Immature natural killer cell (primary cell): ENCODE measurements at regions not wholly inside any gene's neighbourhood (a gene's known extent, or its start where the extent isn't known, plus 50 kb on each side); places are given as distances from the start of the nearest gene placed in this dataset.
A peak's percentile ranks its signal among the peaks of the same experiment; 100 is the strongest.

Source experiments
- DNase-seq, 3 donors: peaks; one replicate each; pipeline ENCODE4 v3.0.0; 2022; ENCODE audit warnings: mixed read lengths in 1 of 3
- H3K27ac Mint-ChIP-seq, 6 donors: one replicate each; pipeline ENCODE4 v1.8.0; 2020; ENCODE audit warnings: mixed read lengths in 6 of 6, mild to moderate bottlenecking in 5 of 6, inconsistent platforms in 4 of 6, moderate library complexity in 3 of 6
- H3K27me3 Mint-ChIP-seq, 3 donors: one replicate each; pipeline ENCODE4 v1.8.0; 2020 to 2021; ENCODE audit warnings: low read depth in 3 of 3, mild to moderate bottlenecking in 3 of 3, mixed read lengths in 3 of 3, moderate library complexity in 3 of 3, inconsistent platforms in 1 of 3
- H3K36me3 Mint-ChIP-seq, 3 donors: one replicate each; pipeline ENCODE4 v1.8.0; 2020; ENCODE audit warnings: mixed read lengths in 3 of 3, inconsistent platforms in 2 of 3, mild to moderate bottlenecking in 2 of 3
- H3K4me1 Mint-ChIP-seq, 2 donors: one replicate each; pipeline ENCODE4 v1.8.0; 2020; ENCODE audit warnings: inconsistent platforms in 2 of 2, mild to moderate bottlenecking in 2 of 2, mixed read lengths in 2 of 2, moderate library complexity in 1 of 2
- H3K4me3 Mint-ChIP-seq, 5 donors: one replicate each; pipeline ENCODE4 v1.8.0; 2020; ENCODE audit warnings: mild to moderate bottlenecking in 5 of 5, mixed read lengths in 5 of 5, inconsistent platforms in 3 of 5, moderate library complexity in 3 of 5
- H3K9me3 Mint-ChIP-seq, 6 donors: one replicate each; pipeline ENCODE4 v1.8.0; 2020; ENCODE audit warnings: mild to moderate bottlenecking in 6 of 6, mixed read lengths in 6 of 6, inconsistent platforms in 4 of 6, moderate library complexity in 3 of 6

DNA sequence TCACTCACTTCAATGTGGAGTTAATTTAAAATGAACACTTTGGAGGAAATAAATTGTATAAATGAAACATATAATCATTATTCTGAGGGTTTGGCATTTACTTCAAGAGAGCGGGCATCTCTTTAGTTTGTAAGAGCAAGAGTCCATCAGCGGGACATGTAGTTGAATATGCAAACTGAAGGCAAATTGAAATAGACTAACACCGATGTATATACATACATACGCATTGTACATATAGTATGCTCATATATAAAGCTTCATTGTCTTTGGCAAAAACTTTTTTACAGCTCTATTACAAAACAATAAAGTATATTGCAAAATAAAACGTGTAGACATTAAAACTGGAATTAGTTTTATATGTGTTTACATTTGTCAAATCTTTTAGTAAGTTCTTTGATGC is 328.9 kb downstream of the LTN1 start:
- Mint-ChIP-seq H3K4me3 (no peak overlapping the region), H3K9me3 (no peaks in the 10 kb centered on the region), H3K27me3 (no peaks in the 10 kb centered on the region), H3K36me3 (peaks cover 5 to 16% (median 13%) of the 10 kb centered on the region in 3 donors), H3K4me1 (peaks cover 6 to 10% of the 10 kb centered on the region in 2 donors), H3K27ac (peak overlapping the region in 1 of 6 donors; percentile 46)
- DNase-seq, result no peak

GRCh38 chr21:28663111-28663693 is 329.5 kb downstream of the LTN1 start:
- Mint-ChIP-seq H3K27ac (peak overlapping the region in 1 of 6 donors; percentile 46), H3K36me3 (peaks cover 0 to 16% (median 11%) of the 10 kb centered on the region in 3 donors), H3K27me3 (no peaks in the 10 kb centered on the region), H3K4me1 (peaks cover under 1 to 7% of the 10 kb centered on the region in 2 donors), H3K4me3 (no peak overlapping the region), H3K9me3 (no peaks in the 10 kb centered on the region)
- no peak for DNase-seq

GRCh38 chr21:28657566-28657965 is 335.1 kb downstream of the LTN1 start:
- no peak for DNase-seq
- no peak overlapping the region for H3K4me3 Mint-ChIP-seq

GRCh38 chr21:28655471-28655870 is 337.2 kb downstream of the LTN1 start:
- Mint-ChIP-seq H3K4me3 (no peak overlapping the region), H3K27ac (no peak overlapping the region), H3K36me3 (peaks cover 0 to 13% (median 10%) of the 10 kb centered on the region in 3 donors), H3K9me3 (no peaks in the 10 kb centered on the region), H3K27me3 (peaks cover 0 to 3% (median 2%) of the 10 kb centered on the region in 3 donors), H3K4me1 (peaks cover 29 to 42% of the 10 kb centered on the region in 2 donors)
- no peak for DNase-seq

More at GRCh38 chr21:28657566-28657965, 335.1 kb downstream of the LTN1 start:
- peaks cover 0 to 19% (median 13%) of the 10 kb centered on the region in 3 donors for H3K36me3 Mint-ChIP-seq
- H3K9me3 Mint-ChIP-seq, result no peaks in the 10 kb centered on the region
- peaks cover 0 to 3% (median 2%) of the 10 kb centered on the region in 3 donors for H3K27me3 Mint-ChIP-seq
- no peak overlapping the region for H3K27ac Mint-ChIP-seq
- peaks cover 30 to 42% of the 10 kb centered on the region in 2 donors for H3K4me1 Mint-ChIP-seq

GRCh38 chr21:28654406-28654805 is 338.3 kb downstream of the LTN1 start:
- Mint-ChIP-seq H3K27me3 (peaks cover 0 to 3% (median 2%) of the 10 kb centered on the region in 3 donors), H3K4me3 (no peak overlapping the region), H3K4me1 (peaks cover 29 to 42% of the 10 kb centered on the region in 2 donors), H3K9me3 (no peaks in the 10 kb centered on the region), H3K36me3 (peaks cover 0 to 13% (median 10%) of the 10 kb centered on the region in 3 donors), H3K27ac (no peak overlapping the region)
- no peak for DNase-seq

DNA sequence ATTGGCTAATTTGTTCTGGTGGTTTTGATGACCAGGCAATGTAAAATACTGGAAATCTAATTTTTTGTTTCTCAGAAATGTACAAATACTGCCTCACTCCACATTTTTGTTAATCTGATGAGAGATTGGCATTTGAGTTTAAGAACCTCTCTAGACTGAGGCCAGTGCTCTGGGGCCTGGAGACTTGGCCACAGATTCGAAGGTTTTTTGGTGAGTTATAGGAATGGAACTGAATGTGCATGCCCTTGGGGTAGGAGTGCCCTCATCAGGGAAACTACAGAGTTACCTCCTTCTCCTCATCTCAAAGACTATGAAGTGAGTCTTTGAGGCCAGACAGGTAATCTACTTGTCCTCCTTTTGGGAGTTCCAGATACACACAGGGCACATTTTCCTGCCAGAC is 347.9 kb downstream of the LTN1 start:
- no peak for DNase-seq
- H3K36me3 Mint-ChIP-seq, result peaks cover 9 to 15% (median 9%) of the 10 kb centered on the region in 3 donors
- H3K4me1 Mint-ChIP-seq, result peaks cover 17 to 25% of the 10 kb centered on the region in 2 donors
- no peaks in the 10 kb centered on the region for H3K9me3 Mint-ChIP-seq
- no peak overlapping the region for H3K4me3 Mint-ChIP-seq
- H3K27ac Mint-ChIP-seq, result no peak overlapping the region
- peaks cover 0 to 2% (median 0%) of the 10 kb centered on the region in 3 donors for H3K27me3 Mint-ChIP-seq

- DNase-seq, result no peak
- H3K36me3 Mint-ChIP-seq, result peaks cover 13 to 24% (median 14%) of the 10 kb centered on the region in 3 donors
- peaks cover 18 to 33% of the 10 kb centered on the region in 2 donors for H3K4me1 Mint-ChIP-seq
- H3K9me3 Mint-ChIP-seq, result no peaks in the 10 kb centered on the region
- peaks cover 0 to 2% (median 0%) of the 10 kb centered on the region in 3 donors for H3K27me3 Mint-ChIP-seq
- H3K4me3 Mint-ChIP-seq, result no peak overlapping the region
- no peak overlapping the region for H3K27ac Mint-ChIP-seq
Measured at GRCh38 chr21:28642891-28643290, 349.8 kb downstream of the LTN1 start.

DNA sequence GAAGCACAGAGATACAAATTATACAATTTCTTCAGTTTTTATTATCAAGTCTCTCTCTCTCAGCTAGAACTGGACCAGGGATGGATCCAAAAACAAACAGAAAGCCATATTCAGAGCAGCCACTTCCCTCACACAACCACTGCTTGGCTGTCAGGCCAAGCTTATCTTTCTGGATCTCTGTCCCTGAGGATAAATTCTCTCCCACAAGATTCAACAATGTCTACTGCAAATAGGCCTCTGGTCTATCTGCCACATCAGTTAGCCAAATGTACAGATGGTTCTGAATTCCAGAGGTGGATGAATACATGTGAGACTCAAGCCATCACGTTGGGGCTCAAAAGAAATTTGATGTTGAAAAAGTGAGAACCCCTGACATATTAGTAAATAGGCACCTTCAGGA is 350.9 kb downstream of the LTN1 start:
- H3K27ac Mint-ChIP-seq, result peak overlapping the region in 3 of 6 donors; percentile 5 to 33 (median 30)
- H3K36me3 Mint-ChIP-seq, result peaks cover 14 to 25% (median 18%) of the 10 kb centered on the region in 3 donors
- H3K9me3 Mint-ChIP-seq, result no peaks in the 10 kb centered on the region
- peaks cover 26 to 44% of the 10 kb centered on the region in 2 donors for H3K4me1 Mint-ChIP-seq
- H3K4me3 Mint-ChIP-seq, result no peak overlapping the region
- no peak for DNase-seq
- H3K27me3 Mint-ChIP-seq, result peaks cover 0 to 2% (median 0%) of the 10 kb centered on the region in 3 donors

- peaks cover 0 to 3% (median 0%) of the 10 kb centered on the region in 3 donors for H3K27me3 Mint-ChIP-seq
- H3K27ac Mint-ChIP-seq, result no peak overlapping the region
- DNase-seq, result no peak
- peaks cover 29 to 58% of the 10 kb centered on the region in 2 donors for H3K4me1 Mint-ChIP-seq
- no peaks in the 10 kb centered on the region for H3K9me3 Mint-ChIP-seq
- no peak overlapping the region for H3K4me3 Mint-ChIP-seq
- H3K36me3 Mint-ChIP-seq, result peaks cover 14 to 30% (median 18%) of the 10 kb centered on the region in 3 donors
Measured at GRCh38 chr21:28640326-28640725, 352.4 kb downstream of the LTN1 start.

GRCh38 chr21:28639737-28640136 is 352.9 kb downstream of the LTN1 start:
- DNase-seq, result no peak
- peak overlapping the region in 1 of 6 donors; percentile 7 for H3K27ac Mint-ChIP-seq
- H3K4me1 Mint-ChIP-seq, result peaks cover 31 to 60% of the 10 kb centered on the region in 2 donors
- peaks cover 0 to 3% (median 0%) of the 10 kb centered on the region in 3 donors for H3K27me3 Mint-ChIP-seq
- H3K36me3 Mint-ChIP-seq, result peaks cover 14 to 30% (median 18%) of the 10 kb centered on the region in 3 donors
- H3K4me3 Mint-ChIP-seq, result no peak overlapping the region
- no peaks in the 10 kb centered on the region for H3K9me3 Mint-ChIP-seq

DNA sequence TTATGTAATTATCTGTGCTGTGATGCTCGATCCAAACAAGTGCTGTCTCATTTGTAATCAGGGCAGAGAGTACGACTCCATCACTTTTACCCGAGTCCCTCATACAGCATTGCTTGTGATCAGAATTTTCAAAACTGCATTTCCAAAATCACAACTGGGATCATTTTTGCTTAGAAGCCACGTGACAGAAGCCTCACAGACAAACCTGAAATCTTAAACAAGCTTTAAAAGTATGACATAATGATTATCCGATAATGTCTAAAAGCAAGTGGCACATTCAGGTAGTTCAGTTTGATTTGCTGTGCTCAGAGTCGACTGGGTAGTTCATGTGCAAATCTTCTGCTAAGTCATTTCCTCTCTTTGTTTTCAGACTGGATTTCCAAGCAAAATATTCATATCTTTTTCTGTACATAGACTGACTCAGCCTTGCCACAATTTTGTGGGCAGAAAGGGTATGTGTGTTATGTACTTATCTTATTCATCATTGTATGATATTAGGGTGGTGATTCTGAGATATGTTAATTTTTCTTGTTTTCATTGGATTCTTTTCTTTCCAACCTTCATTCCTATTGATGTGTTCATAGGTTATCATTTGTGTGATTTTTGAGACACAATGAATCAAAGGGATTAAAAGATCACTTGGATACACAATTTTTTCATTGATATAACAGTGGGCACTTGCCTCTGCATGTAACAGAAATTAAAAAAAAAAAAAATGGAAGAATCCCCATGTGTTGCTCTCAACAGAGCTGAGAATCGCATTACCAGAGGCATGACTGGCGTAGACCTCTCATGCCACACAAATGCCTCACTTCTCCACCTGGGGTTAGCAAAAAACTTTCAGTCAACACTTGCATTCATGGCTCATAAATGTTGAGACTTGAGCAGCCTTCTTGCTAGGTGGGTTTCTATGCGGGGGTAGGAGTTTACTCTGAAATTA is 355.7 kb downstream of the LTN1 start:
- H3K27me3 Mint-ChIP-seq, result peaks cover 0 to 3% (median 0%) of the 10 kb centered on the region in 3 donors
- peak overlapping the region in 2 of 6 donors; percentile 19 to 26 for H3K27ac Mint-ChIP-seq
- H3K4me3 Mint-ChIP-seq, result no peak overlapping the region
- H3K4me1 Mint-ChIP-seq, result peaks cover 40 to 73% of the 10 kb centered on the region in 2 donors
- DNase-seq, result no peak
- peaks cover 5 to 15% (median 10%) of the 10 kb centered on the region in 3 donors for H3K36me3 Mint-ChIP-seq
- no peaks in the 10 kb centered on the region for H3K9me3 Mint-ChIP-seq

- Mint-ChIP-seq H3K4me3 (no peak overlapping the region), H3K36me3 (peaks cover 5 to 15% (median 10%) of the 10 kb centered on the region in 3 donors), H3K27ac (no peak overlapping the region), H3K27me3 (peaks cover 0 to 2% (median 0%) of the 10 kb centered on the region in 3 donors), H3K4me1 (peaks cover 45 to 77% of the 10 kb centered on the region in 2 donors), H3K9me3 (no peaks in the 10 kb centered on the region)
- no peak for DNase-seq
Measured at GRCh38 chr21:28635541-28635940, 357.1 kb downstream of the LTN1 start.

DNA sequence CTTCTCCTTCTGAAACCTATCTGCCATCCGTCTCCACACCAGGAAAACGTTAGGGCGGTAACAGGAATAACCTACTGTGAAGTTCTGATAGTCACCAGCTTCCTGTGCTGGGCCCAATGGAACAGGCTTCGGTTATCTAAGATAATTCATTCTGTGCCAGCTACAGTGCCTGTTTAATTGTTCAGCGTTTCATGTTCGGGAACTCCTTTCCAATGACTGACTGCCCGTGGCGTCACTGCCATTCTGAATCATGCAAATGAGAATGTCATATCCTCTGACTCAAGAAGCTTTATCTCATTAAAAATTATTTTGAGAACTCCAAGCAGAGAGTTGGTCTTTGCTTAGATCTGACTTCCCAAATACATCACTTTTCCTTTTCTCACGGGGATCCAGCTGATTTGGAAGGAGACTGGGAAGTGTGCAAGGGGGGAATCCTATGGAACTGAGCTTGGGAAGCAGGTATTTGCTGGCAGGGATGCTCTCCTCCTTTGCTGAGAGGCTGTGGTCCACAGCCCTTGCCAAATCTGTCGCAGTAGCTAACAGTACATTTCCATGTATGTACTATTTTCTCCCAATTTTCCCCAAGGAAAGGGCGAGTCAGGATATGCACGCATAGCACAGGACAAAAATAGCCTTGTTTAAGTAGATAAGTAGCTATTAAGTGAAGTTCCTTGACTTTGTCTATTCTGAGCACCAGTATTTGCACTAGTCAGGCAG is 358.7 kb downstream of the LTN1 start:
- Mint-ChIP-seq H3K36me3 (peaks cover 5 to 18% (median 10%) of the 10 kb centered on the region in 3 donors), H3K9me3 (no peaks in the 10 kb centered on the region), H3K27me3 (peaks cover 0 to 2% (median 0%) of the 10 kb centered on the region in 3 donors), H3K4me3 (no peak overlapping the region), H3K4me1 (peaks cover 50 to 71% of the 10 kb centered on the region in 2 donors), H3K27ac (no peak overlapping the region)
- DNase-seq, result no peak
